ENCODE measurements at regions not wholly inside any gene's neighbourhood (a gene's known extent, or its start where the extent isn't known, plus 50 kb on each side); places are given as distances from the start of the nearest gene placed in this dataset.

DNA sequence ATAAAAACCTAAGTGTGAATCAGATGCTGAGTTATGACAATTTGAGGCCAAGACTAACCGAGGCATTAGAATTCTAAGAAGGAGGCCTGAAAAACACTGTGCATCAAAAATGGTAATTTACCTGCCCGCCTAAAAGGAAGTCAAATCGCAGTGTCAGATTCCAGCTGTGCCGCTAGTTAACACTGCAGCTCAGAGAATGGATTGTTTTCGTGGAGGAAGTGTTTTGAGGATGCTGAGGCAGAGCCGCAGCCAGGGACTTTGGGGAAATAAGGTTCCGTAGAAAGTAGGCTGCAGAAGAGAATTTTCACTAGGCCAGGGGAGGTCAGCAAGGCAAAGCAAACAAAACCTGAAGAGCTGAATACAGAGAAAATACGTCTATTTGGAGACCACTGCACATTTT lies 226.4 kb upstream of the ISL1 start:
- TF ChIP-seq, protein P1, sequence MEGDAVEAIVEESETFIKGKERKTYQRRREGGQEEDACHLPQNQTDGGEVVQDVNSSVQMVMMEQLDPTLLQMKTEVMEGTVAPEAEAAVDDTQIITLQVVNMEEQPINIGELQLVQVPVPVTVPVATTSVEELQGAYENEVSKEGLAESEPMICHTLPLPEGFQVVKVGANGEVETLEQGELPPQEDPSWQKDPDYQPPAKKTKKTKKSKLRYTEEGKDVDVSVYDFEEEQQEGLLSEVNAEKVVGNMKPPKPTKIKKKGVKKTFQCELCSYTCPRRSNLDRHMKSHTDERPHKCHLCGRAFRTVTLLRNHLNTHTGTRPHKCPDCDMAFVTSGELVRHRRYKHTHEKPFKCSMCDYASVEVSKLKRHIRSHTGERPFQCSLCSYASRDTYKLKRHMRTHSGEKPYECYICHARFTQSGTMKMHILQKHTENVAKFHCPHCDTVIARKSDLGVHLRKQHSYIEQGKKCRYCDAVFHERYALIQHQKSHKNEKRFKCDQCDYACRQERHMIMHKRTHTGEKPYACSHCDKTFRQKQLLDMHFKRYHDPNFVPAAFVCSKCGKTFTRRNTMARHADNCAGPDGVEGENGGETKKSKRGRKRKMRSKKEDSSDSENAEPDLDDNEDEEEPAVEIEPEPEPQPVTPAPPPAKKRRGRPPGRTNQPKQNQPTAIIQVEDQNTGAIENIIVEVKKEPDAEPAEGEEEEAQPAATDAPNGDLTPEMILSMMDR (IDR thresholded peaks at IDR 0.05): no peak
- no peak for TF ChIP-seq POLR2A (IDR thresholded peaks at IDR 0.05)
- TF ChIP-seq POLR2AphosphoS5 (IDR thresholded peaks at IDR 0.05): no peak
